ENCODE measurements at regions not wholly inside any gene's neighbourhood (a gene's known extent, or its start where the extent isn't known, plus 50 kb on each side); places are given as distances from the start of the nearest gene placed in this dataset.
"Not testable (repeated sequence)": the region's sequence is repeated elsewhere in the genome, so short reads cannot be mapped to it uniquely, and the experiment has no call there.

DNA sequence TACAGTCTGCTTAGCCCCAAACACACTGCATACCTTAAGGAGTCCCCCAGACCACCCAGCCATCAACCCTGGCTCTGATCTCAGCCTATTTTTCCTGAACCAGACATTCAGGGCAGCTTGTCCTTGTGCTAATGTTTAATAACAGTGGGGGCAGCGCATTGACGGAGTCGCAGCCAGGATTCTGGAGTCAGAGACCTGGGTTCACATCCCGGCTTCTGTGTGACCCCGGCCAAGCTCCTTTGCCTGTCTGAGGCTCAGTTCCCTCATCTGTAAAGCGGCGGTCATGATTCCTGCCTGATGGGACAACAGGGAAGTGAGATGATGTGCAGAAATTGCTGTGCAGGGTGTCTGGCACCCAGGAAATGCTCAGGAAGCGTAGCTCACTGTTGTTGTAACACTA, 63.1 kb downstream of the MATN1 start:
- Histone ChIP-seq H3K9me3 (ENCODE audit: severe bottlenecking) (no peaks in the 10 kb centered on the region), H3K4me3 (ENCODE audit: low read depth, low read length) (no peak overlapping the region), H3K27me3 (ENCODE audit: insufficient read depth, low read depth, severe bottlenecking) (no peaks in the 10 kb centered on the region), H3K27ac (no peak overlapping the region), H3K36me3 (no peaks in the 10 kb centered on the region)
- no peak for DNase-seq
- TF ChIP-seq, protein P1, sequence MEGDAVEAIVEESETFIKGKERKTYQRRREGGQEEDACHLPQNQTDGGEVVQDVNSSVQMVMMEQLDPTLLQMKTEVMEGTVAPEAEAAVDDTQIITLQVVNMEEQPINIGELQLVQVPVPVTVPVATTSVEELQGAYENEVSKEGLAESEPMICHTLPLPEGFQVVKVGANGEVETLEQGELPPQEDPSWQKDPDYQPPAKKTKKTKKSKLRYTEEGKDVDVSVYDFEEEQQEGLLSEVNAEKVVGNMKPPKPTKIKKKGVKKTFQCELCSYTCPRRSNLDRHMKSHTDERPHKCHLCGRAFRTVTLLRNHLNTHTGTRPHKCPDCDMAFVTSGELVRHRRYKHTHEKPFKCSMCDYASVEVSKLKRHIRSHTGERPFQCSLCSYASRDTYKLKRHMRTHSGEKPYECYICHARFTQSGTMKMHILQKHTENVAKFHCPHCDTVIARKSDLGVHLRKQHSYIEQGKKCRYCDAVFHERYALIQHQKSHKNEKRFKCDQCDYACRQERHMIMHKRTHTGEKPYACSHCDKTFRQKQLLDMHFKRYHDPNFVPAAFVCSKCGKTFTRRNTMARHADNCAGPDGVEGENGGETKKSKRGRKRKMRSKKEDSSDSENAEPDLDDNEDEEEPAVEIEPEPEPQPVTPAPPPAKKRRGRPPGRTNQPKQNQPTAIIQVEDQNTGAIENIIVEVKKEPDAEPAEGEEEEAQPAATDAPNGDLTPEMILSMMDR (IDR thresholded peaks at IDR 0.05; ENCODE audit: low read depth, low read length), result no peak

DNA sequence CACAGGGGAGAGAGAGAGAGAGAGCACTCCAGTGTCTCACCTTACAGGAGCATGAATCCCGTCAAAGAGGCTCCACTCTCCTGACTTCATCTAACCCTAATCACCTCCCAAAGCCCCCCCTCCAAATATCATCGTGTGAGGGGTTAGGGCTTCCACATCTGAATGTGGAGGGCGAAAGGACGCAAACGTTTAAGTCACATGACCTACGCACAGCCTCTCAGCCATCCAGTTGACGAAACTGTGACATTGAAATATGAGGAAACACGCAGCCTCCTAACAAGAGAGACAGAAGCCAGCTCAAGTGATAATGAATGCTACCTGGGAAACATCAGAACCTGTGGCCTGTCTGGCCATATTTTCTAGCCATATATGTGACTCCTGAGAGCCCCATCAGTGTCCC, 63.7 kb downstream of the MATN1 start:
- H3K36me3 ChIP-seq, result no peaks in the 10 kb centered on the region
- H3K27me3 ChIP-seq (ENCODE audit: insufficient read depth, low read depth, severe bottlenecking), result no peaks in the 10 kb centered on the region
- no peak overlapping the region for H3K27ac ChIP-seq
- H3K4me3 ChIP-seq (ENCODE audit: low read depth, low read length), result no peak overlapping the region
- TF ChIP-seq, protein P1 (IDR thresholded peaks at IDR 0.05; ENCODE audit: low read depth, low read length), result no peak
- H3K9me3 ChIP-seq (ENCODE audit: severe bottlenecking), result no peaks in the 10 kb centered on the region
- no peak for DNase-seq

DNA sequence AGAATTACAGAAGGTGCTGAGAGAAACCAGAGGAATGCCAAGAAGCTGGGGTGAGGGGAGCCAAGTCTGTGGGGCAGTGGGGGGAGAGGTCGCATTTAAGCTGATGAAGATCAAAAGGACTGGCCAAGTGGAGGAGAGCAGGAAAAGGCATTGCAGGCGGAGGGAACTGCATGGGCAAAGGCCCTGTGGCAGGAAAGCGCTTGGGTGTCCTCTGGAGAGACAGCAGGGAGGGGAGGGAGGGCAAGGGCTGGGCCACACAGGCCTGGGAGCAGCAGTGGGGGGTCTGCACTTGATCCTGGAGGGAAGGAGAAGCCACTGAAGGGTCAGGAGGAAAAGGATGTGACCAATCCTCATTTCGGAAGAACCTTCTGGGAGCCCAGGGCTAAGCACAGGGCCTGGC, 65.0 kb downstream of the MATN1 start:
- H3K36me3 ChIP-seq; H3K9me3 ChIP-seq (ENCODE audit: severe bottlenecking); DNase-seq; H3K27ac ChIP-seq; H3K4me3 ChIP-seq (ENCODE audit: low read depth, low read length); H3K27me3 ChIP-seq (ENCODE audit: insufficient read depth, low read depth, severe bottlenecking): not testable (repeated sequence)

DNA sequence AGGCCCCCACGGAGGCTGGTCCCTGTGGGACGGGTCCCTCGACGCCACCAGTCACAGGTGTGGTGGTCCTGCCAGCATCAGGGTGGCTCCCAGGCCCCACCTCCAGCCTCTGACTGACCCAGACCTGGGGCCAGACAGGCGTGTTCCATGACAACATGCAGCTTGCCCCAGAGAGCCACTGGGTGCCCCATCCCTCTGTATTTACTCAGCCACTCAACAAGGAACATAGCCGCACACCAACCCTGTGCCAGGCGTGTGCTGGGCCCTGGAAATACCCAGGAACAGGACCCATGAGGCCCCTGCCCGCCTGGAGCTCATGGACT, 65.4 kb downstream of the MATN1 start:
- no peak for DNase-seq
- no peaks in the 10 kb centered on the region for H3K9me3 ChIP-seq (ENCODE audit: severe bottlenecking)
- no peak overlapping the region for H3K27ac ChIP-seq
- TF ChIP-seq, protein P1 (IDR thresholded peaks at IDR 0.05; ENCODE audit: low read depth, low read length), result no peak
- no peaks in the 10 kb centered on the region for H3K36me3 ChIP-seq
- H3K27me3 ChIP-seq (ENCODE audit: insufficient read depth, low read depth, severe bottlenecking), result no peaks in the 10 kb centered on the region
- H3K4me3 ChIP-seq (ENCODE audit: low read depth, low read length), result no peak overlapping the region

DNA sequence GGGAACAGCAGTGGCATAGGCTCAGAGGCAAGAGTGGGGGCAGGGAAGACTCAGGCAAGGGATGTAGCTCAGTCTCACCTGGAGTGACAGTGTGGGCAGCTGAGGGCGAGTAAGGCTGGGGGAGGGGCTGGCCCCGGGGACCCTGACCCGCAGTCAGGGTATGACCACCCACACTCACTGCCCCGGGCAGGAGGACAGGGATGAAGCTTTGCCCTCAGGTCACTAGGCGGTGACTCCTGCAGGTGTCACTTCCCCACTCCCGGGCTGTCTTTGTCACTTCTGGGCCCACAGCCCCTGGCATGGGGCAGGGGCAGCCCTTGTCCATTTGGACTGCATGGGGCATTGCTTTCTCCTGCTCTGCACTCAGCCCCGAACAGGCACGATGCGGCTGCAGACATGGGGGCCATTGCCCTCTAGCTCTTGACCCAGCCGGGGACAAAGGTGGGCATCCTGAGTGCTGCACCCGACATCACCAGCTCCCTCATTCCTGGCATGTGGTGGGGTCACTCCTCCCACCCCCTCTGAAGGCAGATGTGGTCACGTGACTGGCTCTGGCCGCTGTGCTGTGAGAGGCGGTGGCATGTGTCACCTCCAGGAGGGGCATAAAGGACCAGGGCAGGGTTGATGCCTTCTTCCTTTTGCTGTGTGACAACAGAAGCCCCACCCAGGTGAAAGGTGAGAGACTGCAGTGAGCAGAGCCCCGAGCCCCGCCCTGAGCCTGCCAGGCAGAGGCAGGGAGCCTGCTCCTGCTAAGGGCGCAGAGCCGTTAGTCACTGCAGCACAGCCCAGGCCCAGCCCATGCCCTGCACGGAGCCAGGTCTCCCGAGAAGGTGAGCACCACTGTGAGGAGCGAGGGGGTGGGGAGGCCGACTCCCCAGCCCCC, 66.0 kb downstream of the MATN1 start:
- Histone ChIP-seq H3K9me3 (ENCODE audit: severe bottlenecking) (no peaks in the 10 kb centered on the region), H3K27me3 (ENCODE audit: insufficient read depth, low read depth, severe bottlenecking) (no peaks in the 10 kb centered on the region), H3K36me3 (no peaks in the 10 kb centered on the region), H3K4me3 (ENCODE audit: low read depth, low read length) (no peak overlapping the region), H3K27ac (no peak overlapping the region)
- TF ChIP-seq, protein P1 (IDR thresholded peaks at IDR 0.05; ENCODE audit: low read depth, low read length), result no peak
- no peak for DNase-seq

DNA sequence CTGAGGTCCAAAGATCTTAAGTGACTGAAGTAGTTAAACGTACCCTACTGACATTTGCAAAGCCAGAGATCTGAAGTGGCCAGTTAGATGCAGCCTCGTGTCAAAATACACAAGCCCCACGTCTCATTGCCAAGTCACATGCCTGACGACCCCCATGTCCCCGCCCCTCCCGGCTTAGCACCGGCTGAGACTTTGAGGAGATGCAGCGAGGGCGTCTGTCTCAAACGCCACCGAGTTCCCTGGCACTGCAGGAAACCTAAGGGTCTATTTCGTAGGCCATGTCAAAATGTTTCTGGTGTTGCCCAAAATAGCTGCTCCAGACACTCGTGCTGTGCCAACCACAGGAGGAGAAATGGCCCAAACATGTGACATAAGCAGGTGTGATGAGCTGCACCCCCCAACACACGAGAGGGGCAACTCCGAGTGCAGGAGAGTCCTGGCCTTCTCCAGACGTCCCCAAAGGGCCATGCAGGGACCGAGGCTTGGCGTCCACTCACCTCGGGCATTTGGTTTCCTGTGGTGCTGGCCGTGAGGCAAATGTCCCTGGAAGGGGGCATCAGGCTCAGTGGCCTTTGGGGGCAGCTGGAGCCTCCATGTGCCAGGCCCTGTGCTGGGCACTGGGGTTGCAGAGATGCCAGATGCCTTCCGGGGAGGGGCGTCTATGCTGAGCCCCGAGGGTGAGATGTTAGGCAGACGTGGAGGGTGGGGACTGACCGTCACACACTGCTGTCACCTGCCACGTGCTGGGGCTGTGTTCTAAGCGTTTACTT, 67.0 kb downstream of the MATN1 start:
- no peaks in the 10 kb centered on the region for H3K36me3 ChIP-seq
- H3K9me3 ChIP-seq (ENCODE audit: severe bottlenecking), result no peaks in the 10 kb centered on the region
- no peaks in the 10 kb centered on the region for H3K27me3 ChIP-seq (ENCODE audit: insufficient read depth, low read depth, severe bottlenecking)
- TF ChIP-seq, protein P1 (IDR thresholded peaks at IDR 0.05; ENCODE audit: low read depth, low read length), result no peak
- H3K4me3 ChIP-seq (ENCODE audit: low read depth, low read length), result no peak overlapping the region
- no peak for DNase-seq
- H3K27ac ChIP-seq, result no peak overlapping the region
